Pancreas (tissue), 10 donors: ENCODE measurements at regions not wholly inside any gene's neighbourhood (a gene's known extent, or its start where the extent isn't known, plus 50 kb on each side); places are given as distances from the start of the nearest gene placed in this dataset.

Experiments used
- ATAC-seq, 4 donors: fragments of 200-7000 bp; cut with Tn5 transposase; one replicate each; pipeline versions ENCODE4 v1.8.0 to v1.9.1; 2020; ENCODE audit warnings: mild to moderate bottlenecking in 4 of 4, moderate library complexity in 4 of 4
- DNase-seq, 6 donors: peaks; one replicate each; pipeline ENCODE4 v3.0.0-alpha.2; 2020
- FAIRE-seq: peaks from 2 replicates; lab custom pipeline; 2012; peaks lifted over from hg19 to GRCh38; lab: Jason Lieb, UNC
- H3K27ac ChIP-seq, 4 donors: fragments of 200-600 bp; sonication (generic); 1 replicate in 3 of 4; 2 replicates in 1 of 4; pipeline versions ENCODE4 v1.5.0 to v1.8.0; 2020
- H3K27me3 ChIP-seq, 4 donors: fragments of 200-600 bp; one replicate each; pipeline ENCODE4 v1.8.0; 2021
- H3K36me3 ChIP-seq, 3 donors: fragments of 200-600 bp; sonication (generic) in 1 of 3; one replicate each; pipeline versions ENCODE4 v1.5.0 to v1.8.0; 2020 to 2021
- H3K4me1 ChIP-seq, 3 donors: fragments of 200-600 bp; one replicate each; pipeline ENCODE4 v1.8.0; 2021
- H3K4me3 ChIP-seq, 4 donors: fragments of 200-600 bp; sonication (generic) in 2 of 4; one replicate each; pipeline versions ENCODE4 v1.5.0 to v1.8.0; 2020 to 2021
- H3K9me3 ChIP-seq, 4 donors: fragments of 200-600 bp; one replicate each; pipeline ENCODE4 v1.8.0; 2021
- WGBS, 2 donors: extraction: QIAGEN DNeasy Blood & Tissue Kit; methylation state at CpG; one replicate each; pipeline ENCODE4 v1.1.7; 2013; 5-methylcytosine and 5-hydroxymethylcytosine counted together
- intact Hi-C, 3 donors: fragments of 100-400 bp; cut with DNase I; formaldehyde crosslinking; loops; one replicate each; pipeline versions ENCODE4 v1.11.1 to v1.14.2; 2022
- TF ChIP-seq, protein P1 (sequence below), 4 donors: fragments of 200-600 bp; sonication (generic) in 3 of 4; IDR thresholded peaks; one replicate each; pipeline versions ENCODE4 v1.5.0 to v1.8.0; 2021; ENCODE audit warnings: antibody characterized with exemption in 4 of 4
- donor health status: healthy with polysubstance abuse.
- donor health status: DM: no; HTN: no; CAD: no; lungs with moderate emphysema.
- donor health status: DM: no; HTN: no; CAD: no.
- donor health status: control.
- donor health status: control.
- donor health status: Bipolar disorder and iron deficiency.
- donor health status: DM: yes; HTN: yes; CAD: no.
- donor health status: DM: no; HTN: no; CAD: no.
- donor health status: DM: no; HTN: no; CAD: no.
- donor health status: DM: yes; HTN: yes; CAD: no.

DNA sequence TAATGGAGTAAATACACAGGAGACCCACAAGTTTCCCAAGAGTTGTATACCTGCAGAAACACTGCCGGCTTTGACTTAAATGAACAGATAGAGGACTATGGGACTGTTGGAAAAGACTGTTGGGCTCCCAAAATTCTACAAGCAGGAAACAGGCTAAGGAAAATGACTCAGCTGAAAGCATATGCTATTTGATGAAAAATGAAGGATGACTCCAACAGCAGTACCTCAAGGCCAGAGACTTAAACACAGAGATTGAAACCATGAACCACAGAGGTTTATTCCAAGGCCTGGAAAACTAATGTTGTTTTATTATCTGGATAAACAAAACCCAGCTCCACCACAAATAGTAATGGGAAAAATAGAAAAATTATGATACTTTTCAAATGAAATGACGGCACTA, 187.7 kb downstream of the TNFSF18 start:
- FAIRE-seq (no peak), ATAC-seq (no peak)
- 97 to 98% methylated on average over 2 of the region's 2 CpGs for WGBS, 2 donors

DNA sequence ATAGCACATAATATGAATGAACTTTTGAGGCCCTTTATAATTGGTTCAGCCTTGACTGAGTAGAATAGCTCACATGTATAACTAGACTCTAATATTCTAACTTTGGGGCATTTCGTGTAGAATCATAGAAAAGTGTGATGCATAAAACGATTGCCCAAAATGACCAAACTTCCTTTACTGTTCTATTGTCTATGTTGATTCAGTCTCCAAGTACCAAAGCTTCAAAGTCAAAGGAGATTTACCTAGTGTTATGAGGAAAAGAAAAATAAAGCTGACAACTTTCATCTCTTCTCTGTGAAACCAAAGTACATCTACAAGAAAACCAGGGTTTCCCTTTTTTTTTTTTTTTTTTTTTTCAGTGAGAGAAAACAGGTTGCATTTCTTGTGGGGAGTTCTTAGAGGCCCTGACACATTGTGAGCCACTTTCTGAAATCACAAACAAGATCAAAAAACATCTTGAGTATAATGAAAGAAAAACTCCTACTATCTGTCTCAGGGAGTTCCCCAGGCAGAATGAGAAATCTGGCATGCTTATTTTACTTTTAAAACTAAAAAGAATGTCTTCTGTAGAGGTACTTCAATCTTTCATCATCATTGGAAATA, 183.4 kb downstream of the TNFSF18 start:
- Histone ChIP-seq H3K4me3 (no peak overlapping the region), H3K4me1 (no peaks in the 10 kb centered on the region), H3K27me3 (no peaks in the 10 kb centered on the region), H3K9me3 (no peaks in the 10 kb centered on the region), H3K27ac (no peak overlapping the region), H3K36me3 (no peaks in the 10 kb centered on the region)
- intact Hi-C loops = no loop called here
- no peak for FAIRE-seq
- 78 to 81% methylated on average over 2 of the region's 2 CpGs for WGBS, 2 donors
- TF ChIP-seq, protein P1, sequence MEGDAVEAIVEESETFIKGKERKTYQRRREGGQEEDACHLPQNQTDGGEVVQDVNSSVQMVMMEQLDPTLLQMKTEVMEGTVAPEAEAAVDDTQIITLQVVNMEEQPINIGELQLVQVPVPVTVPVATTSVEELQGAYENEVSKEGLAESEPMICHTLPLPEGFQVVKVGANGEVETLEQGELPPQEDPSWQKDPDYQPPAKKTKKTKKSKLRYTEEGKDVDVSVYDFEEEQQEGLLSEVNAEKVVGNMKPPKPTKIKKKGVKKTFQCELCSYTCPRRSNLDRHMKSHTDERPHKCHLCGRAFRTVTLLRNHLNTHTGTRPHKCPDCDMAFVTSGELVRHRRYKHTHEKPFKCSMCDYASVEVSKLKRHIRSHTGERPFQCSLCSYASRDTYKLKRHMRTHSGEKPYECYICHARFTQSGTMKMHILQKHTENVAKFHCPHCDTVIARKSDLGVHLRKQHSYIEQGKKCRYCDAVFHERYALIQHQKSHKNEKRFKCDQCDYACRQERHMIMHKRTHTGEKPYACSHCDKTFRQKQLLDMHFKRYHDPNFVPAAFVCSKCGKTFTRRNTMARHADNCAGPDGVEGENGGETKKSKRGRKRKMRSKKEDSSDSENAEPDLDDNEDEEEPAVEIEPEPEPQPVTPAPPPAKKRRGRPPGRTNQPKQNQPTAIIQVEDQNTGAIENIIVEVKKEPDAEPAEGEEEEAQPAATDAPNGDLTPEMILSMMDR (IDR thresholded peaks at IDR 0.05) = no peak
- no peak for DNase-seq
- no peak for ATAC-seq

More for the DNA sequence above, 187.7 kb downstream of the TNFSF18 start:
- H3K4me1 ChIP-seq = no peaks in the 10 kb centered on the region
- no peak for DNase-seq
- no peaks in the 10 kb centered on the region for H3K9me3 ChIP-seq
- TF ChIP-seq, protein P1 (IDR thresholded peaks at IDR 0.05) = no peak
- no peak overlapping the region for H3K4me3 ChIP-seq
- H3K36me3 ChIP-seq = no peaks in the 10 kb centered on the region
- intact Hi-C loops = no loop called here
- H3K27me3 ChIP-seq = no peaks in the 10 kb centered on the region
- no peak overlapping the region for H3K27ac ChIP-seq

DNA sequence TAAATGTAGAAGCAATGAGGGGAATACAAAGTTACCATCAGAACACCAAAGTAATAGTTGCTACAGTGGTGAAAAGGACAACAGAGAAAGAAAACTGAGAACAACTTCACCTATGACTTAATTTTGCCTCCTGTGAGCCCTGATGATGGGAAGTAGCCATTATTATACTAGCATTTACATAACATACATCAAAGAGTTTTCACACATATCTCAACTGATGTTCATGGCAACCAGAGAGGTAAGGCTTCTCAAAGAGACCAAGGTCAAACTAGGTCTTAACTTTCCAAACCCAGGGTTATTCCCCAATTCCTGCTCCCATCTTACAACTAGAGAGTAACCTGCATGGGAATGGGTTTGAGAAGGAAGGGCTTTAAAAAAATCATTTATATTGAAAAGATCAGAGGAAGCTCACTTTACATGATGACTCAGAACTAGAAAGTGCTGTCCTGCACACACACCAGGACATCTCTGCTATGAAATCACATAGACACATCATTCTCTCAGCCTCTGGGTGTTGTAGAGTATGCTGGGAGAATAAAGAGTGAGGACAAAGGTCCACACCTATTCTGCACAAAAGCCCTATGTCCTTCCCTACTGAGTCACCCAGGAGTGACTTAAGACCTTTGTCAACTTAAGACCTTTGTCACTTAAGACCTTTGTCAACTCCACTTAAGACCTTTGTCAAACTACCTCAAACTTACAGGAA, 179.7 kb downstream of the TNFSF18 start:
- intact Hi-C loops = no loop called here
- TF ChIP-seq, protein P1 (IDR thresholded peaks at IDR 0.05) = no peak

DNA sequence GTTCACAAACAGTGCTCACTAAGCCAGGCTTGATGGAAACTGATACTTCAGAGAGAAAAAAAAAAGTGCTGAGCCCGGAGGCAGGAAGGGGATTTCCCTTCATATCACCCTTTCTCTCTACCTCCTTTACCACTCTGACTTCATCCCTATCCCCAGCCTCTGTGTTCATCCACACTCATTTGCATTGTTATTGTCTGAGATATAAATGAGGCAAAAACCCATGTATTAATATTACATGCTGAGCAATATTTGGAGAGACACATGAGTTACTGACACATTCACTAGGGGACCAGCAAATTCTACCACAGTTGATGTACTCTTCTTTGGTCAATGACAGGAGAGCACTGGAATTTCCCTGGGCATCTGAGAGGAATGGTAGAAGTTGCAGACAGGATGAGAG, 175.8 kb downstream of the TNFSF18 start:
- 29% methylated on average over 1 of the region's 1 CpG for WGBS, 2 donors
- Histone ChIP-seq H3K4me3 (no peak overlapping the region), H3K4me1 (no peaks in the 10 kb centered on the region), H3K9me3 (no peaks in the 10 kb centered on the region), H3K27me3 (no peaks in the 10 kb centered on the region), H3K36me3 (no peaks in the 10 kb centered on the region), H3K27ac (no peak overlapping the region)
- FAIRE-seq (no peak), ATAC-seq (no peak), DNase-seq (no peak)
- TF ChIP-seq, protein P1 (IDR thresholded peaks at IDR 0.05) = no peak
- intact Hi-C loops = no loop called here

More for the DNA sequence above, 179.7 kb downstream of the TNFSF18 start:
- FAIRE-seq = no peak
- ATAC-seq = peak in 1 of 4 donors; percentile 18
- H3K27ac ChIP-seq = no peak overlapping the region
- no peaks in the 10 kb centered on the region for H3K27me3 ChIP-seq
- DNase-seq = no peak
- H3K4me1 ChIP-seq = no peaks in the 10 kb centered on the region
- H3K4me3 ChIP-seq = no peak overlapping the region
- H3K9me3 ChIP-seq = no peaks in the 10 kb centered on the region
- no peaks in the 10 kb centered on the region for H3K36me3 ChIP-seq

DNA sequence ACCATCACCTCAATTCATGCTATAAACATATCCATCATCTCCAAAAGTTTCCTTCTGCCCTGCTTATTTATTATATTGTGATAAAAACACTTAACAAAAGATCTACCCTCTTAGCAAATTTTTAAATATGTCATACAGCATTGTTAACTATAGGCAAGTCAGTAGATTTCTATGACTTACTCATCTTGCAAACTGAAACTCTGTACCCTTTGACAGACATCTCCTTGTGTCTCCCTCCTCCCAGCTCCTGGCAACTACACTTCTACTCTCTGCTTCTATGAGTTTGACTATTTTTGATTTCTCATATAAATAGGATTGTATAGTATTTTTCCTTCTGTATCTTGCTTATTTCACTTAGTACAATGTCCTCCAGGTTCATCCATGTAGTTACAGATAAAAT, 174.8 kb downstream of the TNFSF18 start:
- intact Hi-C loops = no loop called here
- ATAC-seq = no peak

More for the DNA sequence above, 174.8 kb downstream of the TNFSF18 start:
- FAIRE-seq (no peak), DNase-seq (no peak)
- TF ChIP-seq, protein P1 (IDR thresholded peaks at IDR 0.05) = no peak
- Histone ChIP-seq H3K27ac (no peak overlapping the region), H3K4me1 (no peaks in the 10 kb centered on the region), H3K27me3 (no peaks in the 10 kb centered on the region), H3K36me3 (no peaks in the 10 kb centered on the region), H3K4me3 (no peak overlapping the region), H3K9me3 (no peaks in the 10 kb centered on the region)
